Testis (tissue), 2 donors: ENCODE measurements at regions not wholly inside any gene's neighbourhood (a gene's known extent, or its start where the extent isn't known, plus 50 kb on each side); places are given as distances from the start of the nearest gene placed in this dataset.

Source experiments
- DNase-seq: peaks from one replicate; pipeline ENCODE4 v3.0.0-alpha.2; 2019
- H3K27ac ChIP-seq, 2 donors: fragments of 200-600 bp; sonication (generic); one replicate each; pipeline ENCODE4 v1.5.1; 2019
- H3K27me3 ChIP-seq: fragments of 200-600 bp; sonication (generic); one replicate; pipeline ENCODE4 v1.5.1; 2019
- H3K36me3 ChIP-seq: fragments of 200-600 bp; sonication (generic); one replicate; pipeline ENCODE4 v1.5.1; 2017; ENCODE audit warnings: low read depth; ENCODE audit errors: missing control alignments
- H3K4me1 ChIP-seq: fragments of 200-600 bp; sonication (generic); one replicate; pipeline ENCODE4 v1.5.1; 2019
- H3K4me3 ChIP-seq, 2 donors: fragments of 200-600 bp; sonication (generic); one replicate each; pipeline ENCODE4 v1.5.1; 2017 to 2019
- H3K9me3 ChIP-seq: fragments of 200-600 bp; sonication (generic); one replicate; pipeline ENCODE4 v1.5.1; 2017
- CTCF ChIP-seq, 3 experiments: fragments of 450-650 bp in 2 of 3; fragments of 200-600 bp in 1 of 3; sonication (generic) in 1 of 3; IDR thresholded peaks; one replicate each; pipeline ENCODE4 v1.5.1; 2016 to 2019; ENCODE audit warnings: antibody characterized with exemption in 3 of 3, mild to moderate bottlenecking in 2 of 3, moderate library complexity in 1 of 3
- POLR2A ChIP-seq: fragments of 450-650 bp; IDR thresholded peaks from one replicate; pipeline ENCODE4 v1.6.1; 2017; ENCODE audit warnings: antibody characterized with exemption, mild to moderate bottlenecking, moderate library complexity
- whole genome bisulfite sequencing, 2 donors: methylation state at CpG; one replicate each; pipeline ENCODE4 v1.1.5; 2018; 5-methylcytosine and 5-hydroxymethylcytosine counted together
- intact Hi-C: fragments of 100-400 bp; cut with DNase I; formaldehyde crosslinking; loops from one replicate; pipeline ENCODE4 v1.15.1; 2023; ENCODE audit warnings: low total_unique reads

- no peaks in the 10 kb centered on the region for H3K4me1 ChIP-seq
- DNase-seq = no peak
- intact Hi-C loops = no loop called here
- no peak overlapping the region for H3K4me3 ChIP-seq
- no peaks in the 10 kb centered on the region for H3K9me3 ChIP-seq
- H3K27me3 ChIP-seq = no peaks in the 10 kb centered on the region
- H3K27ac ChIP-seq = no peak overlapping the region
- H3K36me3 ChIP-seq = no peaks in the 10 kb centered on the region
- WGBS, 2 donors = 78 to 79% methylated on average over 8 of the region's 8 CpGs
- TF ChIP-seq POLR2A = no peak
- TF ChIP-seq CTCF (IDR thresholded peaks at IDR 0.05) = no peak
Observed at GRCh38 chr2:8357738-8358518, 323.9 kb upstream of the ID2 start.

- Histone ChIP-seq H3K4me3 (no peak overlapping the region), H3K36me3 (no peaks in the 10 kb centered on the region), H3K9me3 (no peaks in the 10 kb centered on the region), H3K4me1 (no peaks in the 10 kb centered on the region), H3K27ac (no peak overlapping the region), H3K27me3 (no peaks in the 10 kb centered on the region)
- 83 to 91% methylated on average over 8 of the region's 8 CpGs for WGBS, 2 donors
- intact Hi-C loops = no loop called here
- TF ChIP-seq CTCF (IDR thresholded peaks at IDR 0.05) (no peak), POLR2A (no peak)
- DNase-seq = no peak
Observed at GRCh38 chr2:8361930-8362329, 319.9 kb upstream of the ID2 start.

- TF ChIP-seq CTCF (IDR thresholded peaks at IDR 0.05) (no peak), POLR2A (no peak)
- Histone ChIP-seq H3K4me1 (no peaks in the 10 kb centered on the region), H3K9me3 (no peaks in the 10 kb centered on the region), H3K36me3 (no peaks in the 10 kb centered on the region), H3K27me3 (no peaks in the 10 kb centered on the region), H3K27ac (no peak overlapping the region), H3K4me3 (no peak overlapping the region)
- no peak for DNase-seq
- 68 to 77% methylated on average over 6 of the region's 6 CpGs for WGBS, 2 donors
- intact Hi-C loops = no loop called here
Observed at GRCh38 chr2:8363161-8363560, 318.7 kb upstream of the ID2 start.

GRCh38 chr2:8364668-8365067 lies 317.2 kb upstream of the ID2 start:
- Histone ChIP-seq H3K4me1 (no peaks in the 10 kb centered on the region), H3K27ac (no peak overlapping the region), H3K27me3 (no peaks in the 10 kb centered on the region), H3K4me3 (no peak overlapping the region), H3K9me3 (no peaks in the 10 kb centered on the region), H3K36me3 (no peaks in the 10 kb centered on the region)
- no peak for DNase-seq
- 95 to 97% methylated on average over 1 of the region's 1 CpG for WGBS, 2 donors
- TF ChIP-seq CTCF (IDR thresholded peaks at IDR 0.05) = no peak
- TF ChIP-seq POLR2A = no peak
- intact Hi-C loops = no loop called here

- H3K36me3 ChIP-seq = no peaks in the 10 kb centered on the region
- no peaks in the 10 kb centered on the region for H3K27me3 ChIP-seq
- H3K4me1 ChIP-seq = no peaks in the 10 kb centered on the region
- H3K9me3 ChIP-seq = no peaks in the 10 kb centered on the region
- H3K27ac ChIP-seq = no peak overlapping the region
- no peak for TF ChIP-seq POLR2A
- TF ChIP-seq CTCF (IDR thresholded peaks at IDR 0.05) = no peak
- no peak overlapping the region for H3K4me3 ChIP-seq
- 59 to 81% methylated on average over 16 of the region's 16 CpGs for WGBS, 2 donors
- intact Hi-C loops = no loop called here
- DNase-seq = no peak
Observed at GRCh38 chr2:8365331-8365910, 316.4 kb upstream of the ID2 start.
